ENCODE measurements at regions not wholly inside any gene's neighbourhood (a gene's known extent, or its start where the extent isn't known, plus 50 kb on each side); places are given as distances from the start of the nearest gene placed in this dataset.

- Histone ChIP-seq H3K79me2 (ENCODE audit: control insufficient read depth, insufficient read depth, low read length) (no peaks in the 10 kb centered on the region), H3K27me3 (ENCODE audit: control insufficient read depth, insufficient read depth, low read length) (no peaks in the 10 kb centered on the region), H3K4me1 (ENCODE audit: control insufficient read depth, extremely low read depth, insufficient read depth, low read length) (no peaks in the 10 kb centered on the region), H4K20me1 (ENCODE audit: control insufficient read depth, extremely low read depth, insufficient read depth, low read length) (no peaks in the 10 kb centered on the region), H2AFZ (ENCODE audit: low read length) (no peak overlapping the region), H3K4me2 (ENCODE audit: extremely low read depth, insufficient read depth, low read length) (no peak overlapping the region), H3K27ac (ENCODE audit: insufficient read depth, low read length) (no peak overlapping the region), H3K9me3 (ENCODE audit: control insufficient read depth, insufficient read depth, low read depth, low read length) (no peaks in the 10 kb centered on the region), H3K4me3 (replicated peaks in 1 of 4; ENCODE audit: control extremely low read depth in 1 of 4, insufficient read depth in 1 of 4, low read depth in 3 of 4, low read length in 4 of 4) (no peak overlapping the region), H3K36me3 (ENCODE audit: control insufficient read depth, insufficient read depth, low read length) (no peaks in the 10 kb centered on the region), H3K9ac (ENCODE audit: insufficient read depth, low read length) (no peak overlapping the region)
- peak in 1 of 2 donors; percentile 38 for DNase-seq (ENCODE audit: low read depth in 2 of 2)
- TF ChIP-seq EZH2 (IDR thresholded peaks at IDR 0.05; ENCODE audit: low read length, missing control alignments) (no peak), CTCF (conservative IDR thresholded peaks at IDR 0.05 in 1 of 2, IDR thresholded peaks at IDR 0.05 in 1 of 2; ENCODE audit: low read depth in 1 of 2, low read length in 2 of 2) (no peak)
These were observed 436.4 kb upstream of the PKN2 start for GRCh38 chr1:88247666-88248065.

- Histone ChIP-seq H4K20me1 (ENCODE audit: control insufficient read depth, extremely low read depth, insufficient read depth, low read length) (no peaks in the 10 kb centered on the region), H3K27me3 (ENCODE audit: control insufficient read depth, insufficient read depth, low read length) (no peaks in the 10 kb centered on the region), H3K9ac (ENCODE audit: insufficient read depth, low read length) (no peak overlapping the region), H3K4me2 (ENCODE audit: extremely low read depth, insufficient read depth, low read length) (no peak overlapping the region), H3K79me2 (ENCODE audit: control insufficient read depth, insufficient read depth, low read length) (no peaks in the 10 kb centered on the region), H3K4me1 (ENCODE audit: control insufficient read depth, extremely low read depth, insufficient read depth, low read length) (no peaks in the 10 kb centered on the region), H3K36me3 (ENCODE audit: control insufficient read depth, insufficient read depth, low read length) (no peaks in the 10 kb centered on the region), H2AFZ (ENCODE audit: low read length) (no peak overlapping the region), H3K9me3 (ENCODE audit: control insufficient read depth, insufficient read depth, low read depth, low read length) (no peaks in the 10 kb centered on the region), H3K4me3 (replicated peaks in 1 of 4; ENCODE audit: control extremely low read depth in 1 of 4, insufficient read depth in 1 of 4, low read depth in 3 of 4, low read length in 4 of 4) (no peak overlapping the region), H3K27ac (ENCODE audit: insufficient read depth, low read length) (no peak overlapping the region)
- TF ChIP-seq CTCF (conservative IDR thresholded peaks at IDR 0.05 in 1 of 2, IDR thresholded peaks at IDR 0.05 in 1 of 2; ENCODE audit: low read depth in 1 of 2, low read length in 2 of 2) (no peak), EZH2 (IDR thresholded peaks at IDR 0.05; ENCODE audit: low read length, missing control alignments) (no peak)
- DNase-seq (ENCODE audit: low read depth in 2 of 2), result no peak
These were observed 433.2 kb upstream of the PKN2 start for GRCh38 chr1:88250915-88251314.

GRCh38 chr1:88252745-88253144, 431.3 kb upstream of the PKN2 start:
- Histone ChIP-seq H2AFZ (ENCODE audit: low read length) (no peak overlapping the region), H3K79me2 (ENCODE audit: control insufficient read depth, insufficient read depth, low read length) (no peaks in the 10 kb centered on the region), H4K20me1 (ENCODE audit: control insufficient read depth, extremely low read depth, insufficient read depth, low read length) (no peaks in the 10 kb centered on the region), H3K27me3 (ENCODE audit: control insufficient read depth, insufficient read depth, low read length) (no peaks in the 10 kb centered on the region), H3K4me3 (replicated peaks in 1 of 4; ENCODE audit: control extremely low read depth in 1 of 4, insufficient read depth in 1 of 4, low read depth in 3 of 4, low read length in 4 of 4) (no peak overlapping the region), H3K36me3 (ENCODE audit: control insufficient read depth, insufficient read depth, low read length) (no peaks in the 10 kb centered on the region), H3K9ac (ENCODE audit: insufficient read depth, low read length) (no peak overlapping the region), H3K4me1 (ENCODE audit: control insufficient read depth, extremely low read depth, insufficient read depth, low read length) (no peaks in the 10 kb centered on the region), H3K27ac (ENCODE audit: insufficient read depth, low read length) (no peak overlapping the region), H3K9me3 (ENCODE audit: control insufficient read depth, insufficient read depth, low read depth, low read length) (no peaks in the 10 kb centered on the region), H3K4me2 (ENCODE audit: extremely low read depth, insufficient read depth, low read length) (no peak overlapping the region)
- DNase-seq (ENCODE audit: low read depth in 2 of 2), result no peak
- TF ChIP-seq EZH2 (IDR thresholded peaks at IDR 0.05; ENCODE audit: low read length, missing control alignments) (no peak), CTCF (conservative IDR thresholded peaks at IDR 0.05 in 1 of 2, IDR thresholded peaks at IDR 0.05 in 1 of 2; ENCODE audit: low read depth in 1 of 2, low read length in 2 of 2) (no peak)

Data from fibroblast of lung (primary cell).